Fibroblast of mammary gland (primary cell): ENCODE measurements at regions not wholly inside any gene's neighbourhood (a gene's known extent, or its start where the extent isn't known, plus 50 kb on each side); places are given as distances from the start of the nearest gene placed in this dataset.

Source experiments
- DNase-seq: peaks from one replicate; pipeline ENCODE4 v3.0.0-alpha.2; 2010; ENCODE audit warnings: low read depth
- H3K4me3 ChIP-seq: 2 replicates; pipeline ENCODE4 v1.5.1; 2011; ENCODE audit warnings: low read depth, mild to moderate bottlenecking, low read length, moderate library complexity; ENCODE audit not compliant: control insufficient read depth
- CTCF ChIP-seq: conservative IDR thresholded peaks from 2 replicates; pipeline ENCODE4 v1.5.1; 2011; ENCODE audit warnings: low read depth, low read length, inconsistent platforms; ENCODE audit not compliant: control insufficient read depth, insufficient read depth

DNA sequence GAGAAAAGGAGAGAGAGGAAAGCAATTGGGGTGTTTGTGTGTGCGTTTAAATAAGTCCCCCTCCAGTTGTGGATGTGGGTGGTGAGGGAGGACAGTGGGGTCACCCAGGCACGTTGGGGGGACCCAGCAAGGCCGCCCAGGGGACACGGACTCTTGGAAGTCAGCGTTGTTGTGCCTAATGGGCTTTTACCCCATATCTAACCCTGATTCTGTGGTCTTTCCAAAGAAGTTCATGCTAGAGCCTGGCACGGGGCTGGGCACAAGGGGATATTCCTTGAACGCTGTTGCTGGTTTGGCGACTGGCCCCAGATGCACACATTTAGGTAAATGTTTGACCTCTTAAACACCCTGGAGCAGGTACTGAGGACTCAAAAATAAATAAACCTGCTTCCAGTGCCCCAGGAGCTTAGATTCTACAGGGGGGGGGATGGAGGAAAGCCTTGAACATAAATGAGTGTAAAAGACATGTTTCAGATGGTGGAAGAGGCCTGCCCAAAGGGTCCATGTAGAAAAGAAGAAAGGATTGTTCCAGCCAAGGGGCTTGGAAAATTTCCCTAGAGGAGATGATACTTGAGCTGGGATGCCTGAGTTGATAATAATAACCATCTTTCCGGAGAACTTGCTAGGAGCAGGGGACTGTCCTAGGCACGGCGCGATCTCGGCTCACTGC is 97.7 kb upstream of the SIX3 start:
- no peak for TF ChIP-seq CTCF
- no peak for DNase-seq
- H3K4me3 ChIP-seq = no peak overlapping the region

DNA sequence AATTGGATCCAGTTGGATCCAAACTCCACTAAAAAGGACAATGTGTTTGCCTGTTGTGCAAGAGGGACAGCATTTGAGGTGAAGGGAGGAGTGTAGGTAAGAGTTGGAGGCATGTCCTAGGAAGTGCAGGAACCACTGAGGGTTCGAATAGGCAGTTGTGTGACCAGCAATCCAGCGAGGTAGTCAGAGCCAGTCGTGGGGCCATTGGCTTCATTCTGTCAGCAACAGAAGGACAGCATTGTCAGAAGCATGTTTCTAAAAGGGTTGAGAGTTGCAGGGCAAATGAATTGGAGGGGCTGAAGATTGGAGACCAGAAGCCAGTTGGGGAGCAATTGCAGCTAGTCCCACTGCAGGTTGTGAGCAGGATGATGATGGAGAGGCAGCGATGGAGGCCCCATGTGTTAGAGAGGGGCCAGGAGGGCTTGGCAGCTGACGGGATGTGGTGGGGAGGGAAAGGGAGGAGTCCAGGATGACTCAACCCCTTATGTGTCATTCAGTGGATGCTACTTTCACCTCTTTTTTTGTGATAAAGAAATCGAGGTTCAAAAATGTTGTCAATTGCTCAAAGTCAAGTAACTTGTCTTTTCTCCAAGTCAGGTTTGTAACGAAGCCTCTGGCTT is 96.7 kb upstream of the SIX3 start:
- no peak overlapping the region for H3K4me3 ChIP-seq
- DNase-seq = peak; percentile 38
- no peak for TF ChIP-seq CTCF

DNA sequence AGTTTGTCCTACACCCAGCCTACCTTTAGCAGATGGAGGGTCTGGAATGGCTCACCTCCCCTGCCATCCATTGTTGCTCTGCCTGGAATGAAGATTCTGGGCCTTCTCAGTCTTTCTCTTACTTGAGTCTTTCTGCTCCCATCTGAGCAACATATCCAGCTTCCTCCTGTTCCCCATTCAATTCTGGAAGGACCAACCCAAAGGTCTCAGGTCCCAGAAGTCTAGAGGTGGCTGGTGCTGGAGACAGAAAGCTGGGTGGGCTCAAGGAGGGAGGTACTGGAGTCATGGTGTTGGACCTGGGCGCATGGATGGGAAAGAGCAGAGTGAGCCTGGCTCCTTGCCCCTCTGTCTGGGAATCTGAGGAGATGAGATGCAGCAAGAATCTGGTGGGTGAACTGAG is 93.5 kb upstream of the SIX3 start:
- no peak for DNase-seq
- no peak overlapping the region for H3K4me3 ChIP-seq
- no peak for TF ChIP-seq CTCF

- DNase-seq = no peak
- H3K4me3 ChIP-seq = no peak overlapping the region
- no peak for TF ChIP-seq CTCF
Observed at GRCh38 chr2:44850016-44850415, 91.5 kb upstream of the SIX3 start.

- no peak for TF ChIP-seq CTCF
- no peak overlapping the region for H3K4me3 ChIP-seq
- no peak for DNase-seq
Observed at GRCh38 chr2:44851518-44851917, 90.0 kb upstream of the SIX3 start.

DNA sequence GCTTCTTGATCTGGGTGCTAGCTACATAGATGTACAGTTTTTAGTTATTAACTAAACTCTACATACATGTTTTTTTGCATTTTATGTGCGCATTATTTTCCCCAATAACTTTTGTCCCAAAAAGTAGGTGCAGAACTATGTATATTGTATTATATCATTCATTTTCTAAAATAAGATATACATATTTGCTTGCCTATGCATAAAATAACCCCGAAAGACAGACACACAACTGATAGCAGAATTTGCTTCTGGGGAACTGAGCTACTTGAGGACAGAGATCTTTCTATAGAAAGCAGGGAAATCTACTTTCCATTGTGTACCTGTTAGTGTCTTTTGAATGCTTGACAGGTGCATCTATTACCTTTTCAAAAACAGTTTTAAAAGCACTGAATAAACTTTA is 88.9 kb upstream of the SIX3 start:
- TF ChIP-seq CTCF = no peak
- no peak overlapping the region for H3K4me3 ChIP-seq
- no peak for DNase-seq
